ENCODE measurements at regions not wholly inside any gene's neighbourhood (a gene's known extent, or its start where the extent isn't known, plus 50 kb on each side); places are given as distances from the start of the nearest gene placed in this dataset.

DNA sequence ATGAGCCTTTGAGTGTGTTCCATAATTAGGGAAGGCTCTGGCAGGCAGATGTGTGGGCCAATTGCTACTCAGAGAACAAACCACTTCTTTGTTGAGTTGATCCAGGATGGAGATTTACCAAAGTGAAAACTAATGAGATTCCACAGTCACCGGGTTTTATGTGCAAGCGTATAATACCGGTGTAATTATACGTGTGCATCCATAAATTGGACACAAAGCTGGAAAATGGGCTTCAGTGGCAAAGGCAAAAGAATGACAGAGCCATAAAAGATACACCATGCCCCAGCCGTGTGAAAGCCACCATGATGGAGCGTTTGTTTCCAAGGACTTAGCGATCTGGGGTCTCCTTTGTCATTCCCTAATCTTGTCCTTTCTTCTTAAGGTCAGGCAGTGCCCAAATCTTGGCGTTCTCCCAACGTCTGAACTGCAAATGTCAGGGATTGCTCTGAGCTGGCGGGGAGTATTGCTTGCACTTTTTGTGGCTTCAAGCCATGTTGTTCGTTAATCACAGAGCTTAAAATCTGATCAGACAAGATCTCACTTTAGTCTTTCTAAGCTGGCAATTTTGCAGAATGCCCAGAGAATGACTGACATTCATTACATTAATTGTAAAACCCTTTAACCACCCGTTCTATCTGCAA, 70.1 kb downstream of the NPTX2 start:
- in situ Hi-C loops (cut with HindIII; ENCODE audit: low sequenced_read_pairs) = no loop called here
- no peak overlapping the region for H3K4me3 ChIP-seq (ENCODE audit: low read depth, low read length)
- no peak for DNase-seq (ENCODE audit: low read depth, low spot score)
- TF ChIP-seq, protein P1, sequence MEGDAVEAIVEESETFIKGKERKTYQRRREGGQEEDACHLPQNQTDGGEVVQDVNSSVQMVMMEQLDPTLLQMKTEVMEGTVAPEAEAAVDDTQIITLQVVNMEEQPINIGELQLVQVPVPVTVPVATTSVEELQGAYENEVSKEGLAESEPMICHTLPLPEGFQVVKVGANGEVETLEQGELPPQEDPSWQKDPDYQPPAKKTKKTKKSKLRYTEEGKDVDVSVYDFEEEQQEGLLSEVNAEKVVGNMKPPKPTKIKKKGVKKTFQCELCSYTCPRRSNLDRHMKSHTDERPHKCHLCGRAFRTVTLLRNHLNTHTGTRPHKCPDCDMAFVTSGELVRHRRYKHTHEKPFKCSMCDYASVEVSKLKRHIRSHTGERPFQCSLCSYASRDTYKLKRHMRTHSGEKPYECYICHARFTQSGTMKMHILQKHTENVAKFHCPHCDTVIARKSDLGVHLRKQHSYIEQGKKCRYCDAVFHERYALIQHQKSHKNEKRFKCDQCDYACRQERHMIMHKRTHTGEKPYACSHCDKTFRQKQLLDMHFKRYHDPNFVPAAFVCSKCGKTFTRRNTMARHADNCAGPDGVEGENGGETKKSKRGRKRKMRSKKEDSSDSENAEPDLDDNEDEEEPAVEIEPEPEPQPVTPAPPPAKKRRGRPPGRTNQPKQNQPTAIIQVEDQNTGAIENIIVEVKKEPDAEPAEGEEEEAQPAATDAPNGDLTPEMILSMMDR (IDR thresholded peaks at IDR 0.05; ENCODE audit: low read depth, low read length) = no peak

- in situ Hi-C loops (cut with HindIII; ENCODE audit: low sequenced_read_pairs) = no loop called here
- no peak for DNase-seq (ENCODE audit: low read depth, low spot score)
- TF ChIP-seq, protein P1 (IDR thresholded peaks at IDR 0.05; ENCODE audit: low read depth, low read length) = no peak
- H3K4me3 ChIP-seq (ENCODE audit: low read depth, low read length) = no peak overlapping the region
Measured at GRCh38 chr7:98691619-98692018, 74.5 kb downstream of the NPTX2 start.

GRCh38 chr7:98697083-98697482, 80.0 kb downstream of the NPTX2 start:
- no peak for DNase-seq (ENCODE audit: low read depth, low spot score)
- in situ Hi-C loops (cut with HindIII; ENCODE audit: low sequenced_read_pairs) = no loop called here
- TF ChIP-seq, protein P1 (IDR thresholded peaks at IDR 0.05; ENCODE audit: low read depth, low read length) = no peak
- no peak overlapping the region for H3K4me3 ChIP-seq (ENCODE audit: low read depth, low read length)

- in situ Hi-C loops (cut with HindIII; ENCODE audit: low sequenced_read_pairs) = no loop called here
- TF ChIP-seq, protein P1 (IDR thresholded peaks at IDR 0.05; ENCODE audit: low read depth, low read length) = no peak
- no peak overlapping the region for H3K4me3 ChIP-seq (ENCODE audit: low read depth, low read length)
Measured at GRCh38 chr7:98697485-98698240, 80.6 kb downstream of the NPTX2 start.

DNA sequence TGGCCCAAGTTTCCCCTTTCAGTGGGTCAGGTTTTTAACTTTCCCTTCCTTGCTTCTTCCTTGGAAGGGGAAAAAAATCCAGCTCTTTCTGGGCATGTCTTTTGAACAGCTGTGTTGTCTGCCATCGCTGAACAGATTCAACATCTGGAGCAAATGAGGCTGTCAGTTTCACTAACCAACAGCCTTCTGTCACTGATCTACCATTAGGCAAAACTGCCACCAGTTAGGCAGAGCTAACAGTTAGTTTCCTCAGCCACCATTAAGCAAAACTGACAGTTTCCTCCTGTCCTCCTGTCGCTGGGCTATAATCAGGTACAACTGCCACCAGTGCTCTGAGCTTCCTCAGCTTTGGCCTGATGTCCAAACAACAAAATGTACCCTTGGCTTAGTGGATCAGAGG, 81.9 kb downstream of the NPTX2 start:
- TF ChIP-seq, protein P1 (IDR thresholded peaks at IDR 0.05; ENCODE audit: low read depth, low read length) = no peak
- no peak overlapping the region for H3K4me3 ChIP-seq (ENCODE audit: low read depth, low read length)
- no peak for DNase-seq (ENCODE audit: low read depth, low spot score)
- in situ Hi-C loops (cut with HindIII; ENCODE audit: low sequenced_read_pairs) = no loop called here

More at GRCh38 chr7:98697485-98698240, 80.6 kb downstream of the NPTX2 start:
- no peak for DNase-seq (ENCODE audit: low read depth, low spot score)

DNA sequence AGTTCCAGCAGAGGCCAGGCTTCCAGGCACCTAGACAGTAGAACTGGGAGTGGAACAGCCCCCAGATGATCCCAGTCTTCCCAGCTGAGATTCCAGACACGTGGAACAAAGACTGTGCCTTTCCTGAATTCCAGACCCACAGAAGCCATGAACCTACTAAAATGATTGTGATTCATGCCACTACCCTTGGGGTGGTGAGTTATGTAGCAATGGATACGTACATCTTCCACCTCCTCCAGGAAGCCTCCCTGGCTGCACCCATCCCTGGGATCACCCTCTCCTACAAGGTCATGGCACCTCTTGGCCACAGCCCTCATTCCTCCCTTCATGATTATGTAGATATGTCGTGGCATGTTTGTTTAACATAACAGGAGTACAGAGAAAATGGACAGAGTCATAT, 83.4 kb downstream of the NPTX2 start:
- in situ Hi-C loops (cut with HindIII; ENCODE audit: low sequenced_read_pairs) = no loop called here
- H3K4me3 ChIP-seq (ENCODE audit: low read depth, low read length) = no peak overlapping the region
- DNase-seq (ENCODE audit: low read depth, low spot score) = no peak
- TF ChIP-seq, protein P1 (IDR thresholded peaks at IDR 0.05; ENCODE audit: low read depth, low read length) = no peak

Measured in astrocyte of the spinal cord (primary cell).